ENCODE measurements at regions not wholly inside any gene's neighbourhood (a gene's known extent, or its start where the extent isn't known, plus 50 kb on each side); places are given as distances from the start of the nearest gene placed in this dataset.

GRCh38 chr1:4175566-4176405 lies 275.7 kb upstream of the C1orf174 start:
- ChIA-PET CTCF (no interaction called here), POLR2A (ENCODE audit: unreplicated experiment) (no interaction called here)
- no peak overlapping the region for H3K23ac ChIP-seq (ENCODE audit: low read depth, low read length)
- no peaks in the 10 kb centered on the region for H3K79me1 ChIP-seq (ENCODE audit: low read depth in 1 of 2, low read length in 2 of 2)
- H3K56ac ChIP-seq (ENCODE audit: extremely low read depth, insufficient read depth, low read length): no peak overlapping the region
- no peaks in the 10 kb centered on the region for H3K9me1 ChIP-seq (ENCODE audit: insufficient read depth, low read length)
- no peak overlapping the region for H4K8ac ChIP-seq (ENCODE audit: low read depth in 2 of 2, low read length in 2 of 2)
- 59% methylated on average over 7 of the region's 10 CpGs; no CpG with 5 or more reads in 1 of the 2 experiments for WGBS, 2 experiments (ENCODE audit: extremely low coverage in 2 of 2, insufficient read length in 1 of 2)
- H2AK9ac ChIP-seq (replicated peaks; ENCODE audit: low read depth, low read length, poor library complexity): no peak overlapping the region
- in situ Hi-C loops (cut with MboI; ENCODE audit: low sequenced_read_pairs): no loop called here
- no peak overlapping the region for H3K9ac ChIP-seq (ENCODE audit: low read depth, low read length)
- no peak for DNase-seq
- no peak overlapping the region for H2AK5ac ChIP-seq (ENCODE audit: low read depth, low read length)
- no peak overlapping the region for H2AFZ ChIP-seq (replicated peaks; ENCODE audit: low read length, poor library complexity)
- no peak for ATAC-seq (ENCODE audit: low read depth)
- dilution Hi-C loops (cut with HindIII; ENCODE audit: low sequenced_read_pairs, unreplicated experiment): no loop called here
- no peak overlapping the region for H4K5ac ChIP-seq (ENCODE audit: low read depth, low read length)
- no peaks in the 10 kb centered on the region for H3K36me3 ChIP-seq (ENCODE audit: control insufficient read depth, insufficient read depth, low read length)
- no peak overlapping the region for H2BK15ac ChIP-seq (ENCODE audit: low read depth, low read length)
- TF ChIP-seq POLR2A (IDR thresholded peaks at IDR 0.05; ENCODE audit: low read depth, low read length) (no peak), CTCF (conservative IDR thresholded peaks at IDR 0.05; ENCODE audit: low read depth, low read length) (no peak), NFE2L2 (IDR thresholded peaks at IDR 0.05; ENCODE audit: low read depth, low read length) (no peak), RAD21 (IDR thresholded peaks at IDR 0.05; ENCODE audit: low read length) (no peak), MAZ (IDR thresholded peaks at IDR 0.05; ENCODE audit: borderline replicate concordance, low read depth, low read length) (no peak), MXI1 (IDR thresholded peaks at IDR 0.05; ENCODE audit: borderline replicate concordance, low read depth, low read length) (no peak), MAFK (IDR thresholded peaks at IDR 0.05; ENCODE audit: low read depth, low read length) (no peak), RFX5 (IDR thresholded peaks at IDR 0.05; ENCODE audit: low read depth, low read length) (no peak), CEBPB (IDR thresholded peaks at IDR 0.05; ENCODE audit: low read depth, low read length) (no peak), FOS (IDR thresholded peaks at IDR 0.05; ENCODE audit: low read depth, low read length) (no peak), RCOR1 (IDR thresholded peaks at IDR 0.05; ENCODE audit: insufficient replicate concordance, low read length) (no peak), BHLHE40 (IDR thresholded peaks at IDR 0.05; ENCODE audit: low read depth, low read length) (no peak), USF2 (IDR thresholded peaks at IDR 0.05; ENCODE audit: low read depth, low read length) (no peak), ELK1 (IDR thresholded peaks at IDR 0.05; ENCODE audit: borderline replicate concordance, low read depth, low read length) (no peak), SMC3 (IDR thresholded peaks at IDR 0.05; ENCODE audit: low read depth, low read length) (no peak), CHD1 (IDR thresholded peaks at IDR 0.05; ENCODE audit: low read depth, low read length) (no peak)
- H4K91ac ChIP-seq (ENCODE audit: insufficient read depth, low read depth, low read length): no peak overlapping the region
- no peaks in the 10 kb centered on the region for H3K4me1 ChIP-seq (ENCODE audit: control insufficient read depth, insufficient read depth, low read length)
- no peak overlapping the region for H2BK120ac ChIP-seq (ENCODE audit: low read depth, low read length)
- H3K27ac ChIP-seq (ENCODE audit: insufficient read depth, low read length): no peak overlapping the region
- no peak overlapping the region for H3K14ac ChIP-seq (replicated peaks; ENCODE audit: low read depth, low read length)
- intact Hi-C loops (cut with micrococcal nuclease): no loop called here
- no peak overlapping the region for H3K4me3 ChIP-seq (ENCODE audit: insufficient read depth, low read depth, low read length)
- H2BK20ac ChIP-seq (ENCODE audit: low read depth, low read length): no peak overlapping the region
- BruUV-seq (replicated peaks): no TSS peak
- H3K4me2 ChIP-seq (ENCODE audit: low read depth, low read length): no peak overlapping the region
- peaks cover 63% of the 10 kb centered on the region for H3K9me3 ChIP-seq (ENCODE audit: control insufficient read depth, insufficient read depth, low read length)
- no peaks in the 10 kb centered on the region for H3K27me3 ChIP-seq (ENCODE audit: control insufficient read depth, insufficient read depth, low read length)
- H3K18ac ChIP-seq (ENCODE audit: low read depth, low read length): no peak overlapping the region
- H4K20me1 ChIP-seq (ENCODE audit: insufficient read depth, low read length): no peaks in the 10 kb centered on the region
- H3K4ac ChIP-seq (ENCODE audit: low read depth, low read length): no peak overlapping the region
- H2BK5ac ChIP-seq (ENCODE audit: low read depth, low read length, poor library complexity, severe bottlenecking): no peak overlapping the region
